IMR-90 (cell line): ENCODE measurements at regions not wholly inside any gene's neighbourhood (a gene's known extent, or its start where the extent isn't known, plus 50 kb on each side); places are given as distances from the start of the nearest gene placed in this dataset.

Experiments used
- ATAC-seq: fragments of 200-7000 bp; cut with Tn5 transposase; 2 replicates; pipeline ENCODE4 v1.9.1; 2020; ENCODE audit warnings: low read depth, mild to moderate bottlenecking, moderate library complexity
- BruUV-seq: library from RNA; stranded (reverse); fragments of 400-500 nt; replicated peaks from 2 replicates; lab custom pipeline; 2021; lab: Mats Ljungman, UMichigan
- CTCF ChIA-PET: fragments of 300-600 bp; formaldehyde crosslinking; extraction: SDS; loops from one replicate; lab custom pipeline; 2021; ENCODE audit warnings: antibody characterized with exemption; lab: Yijun Ruan, JAX
- POLR2A ChIA-PET: fragments of 300-600 bp; sonication (Branson Sonifier 250); formaldehyde crosslinking; loops from one replicate; lab custom pipeline; 2022; ENCODE audit warnings: antibody characterized with exemption; ENCODE audit not compliant: unreplicated experiment; lab: Charles Lee
- DNase-seq: peaks from one replicate; pipeline ENCODE4 v3.0.0; 2013
- H2AFZ ChIP-seq: replicated peaks from 2 replicates; pipeline ENCODE3; 2013; ENCODE audit warnings: low read length, mild to moderate bottlenecking; ENCODE audit not compliant: poor library complexity
- H2AK5ac ChIP-seq: 2 replicates; pipeline ENCODE4 v1.6.1; 2013; ENCODE audit warnings: low read depth, low read length, inconsistent platforms
- H2AK9ac ChIP-seq: replicated peaks from 2 replicates; pipeline ENCODE3; 2013; ENCODE audit warnings: mild to moderate bottlenecking, low read depth, low read length, moderate library complexity; ENCODE audit not compliant: poor library complexity
- H2BK120ac ChIP-seq: 2 replicates; pipeline ENCODE4 v1.6.1; 2013; ENCODE audit warnings: low read depth, low read length, inconsistent platforms
- H2BK15ac ChIP-seq: 3 replicates; pipeline ENCODE4 v1.6.1; 2013; ENCODE audit warnings: low read depth, low read length, inconsistent platforms
- H2BK20ac ChIP-seq: 2 replicates; pipeline ENCODE4 v1.6.1; 2013; ENCODE audit warnings: low read depth, mild to moderate bottlenecking, inconsistent platforms, low read length, moderate library complexity
- H2BK5ac ChIP-seq: 2 replicates; pipeline ENCODE4 v1.6.1; 2013; ENCODE audit warnings: mild to moderate bottlenecking, low read depth, low read length, inconsistent platforms; ENCODE audit not compliant: poor library complexity, severe bottlenecking
- H3K14ac ChIP-seq: replicated peaks from 2 replicates; pipeline ENCODE4 v1.6.1; 2013; ENCODE audit warnings: low read depth, low read length, inconsistent platforms
- H3K18ac ChIP-seq: 2 replicates; pipeline ENCODE4 v1.6.1; 2013; ENCODE audit warnings: low read depth, low read length, control low read depth
- H3K23ac ChIP-seq: 2 replicates; pipeline ENCODE4 v1.6.1; 2013; ENCODE audit warnings: low read depth, low read length, inconsistent platforms
- H3K27ac ChIP-seq: 2 replicates; pipeline ENCODE4 v1.5.1; 2013; ENCODE audit warnings: mild to moderate bottlenecking, control low read depth, low read length; ENCODE audit not compliant: insufficient read depth
- H3K27me3 ChIP-seq: 2 replicates; pipeline ENCODE4 v1.6.1; 2013; ENCODE audit warnings: low read length; ENCODE audit not compliant: control insufficient read depth, insufficient read depth
- H3K36me3 ChIP-seq: 2 replicates; pipeline ENCODE4 v1.6.1; 2013; ENCODE audit warnings: low read length, mixed read lengths; ENCODE audit not compliant: control insufficient read depth, insufficient read depth
- H3K4ac ChIP-seq: 2 replicates; pipeline ENCODE4 v1.6.1; 2013; ENCODE audit warnings: low read depth, low read length, inconsistent platforms
- H3K4me1 ChIP-seq: 2 replicates; pipeline ENCODE4 v1.6.1; 2013; ENCODE audit warnings: low read length, mixed read lengths; ENCODE audit not compliant: control insufficient read depth, insufficient read depth
- H3K4me2 ChIP-seq: 2 replicates; pipeline ENCODE4 v1.6.1; 2013; ENCODE audit warnings: low read depth, mild to moderate bottlenecking, control low read depth, low read length, moderate library complexity
- H3K4me3 ChIP-seq: 2 replicates; pipeline ENCODE4 v1.5.1; 2013; ENCODE audit warnings: low read depth, mild to moderate bottlenecking, control low read depth, low read length, moderate library complexity; ENCODE audit not compliant: insufficient read depth
- H3K56ac ChIP-seq: 2 replicates; pipeline ENCODE4 v1.6.1; 2013; ENCODE audit warnings: low read length, inconsistent platforms; ENCODE audit not compliant: insufficient read depth; ENCODE audit errors: extremely low read depth
- H3K79me1 ChIP-seq, 2 experiments: 2 replicates each; pipeline ENCODE4 v1.6.1; 2013; ENCODE audit warnings: low read length in 2 of 2, inconsistent platforms in 1 of 2, low read depth in 1 of 2
- H3K9ac ChIP-seq: 2 replicates; pipeline ENCODE4 v1.6.1; 2013; ENCODE audit warnings: low read depth, low read length, control low read depth
- H3K9me1 ChIP-seq: 2 replicates; pipeline ENCODE4 v1.6.1; 2013; ENCODE audit warnings: low read length, inconsistent platforms; ENCODE audit not compliant: insufficient read depth
- H3K9me3 ChIP-seq: 2 replicates; pipeline ENCODE4 v1.6.1; 2013; ENCODE audit warnings: low read length; ENCODE audit not compliant: control insufficient read depth, insufficient read depth
- H4K20me1 ChIP-seq: 2 replicates; pipeline ENCODE4 v1.6.1; 2013; ENCODE audit warnings: low read length, inconsistent platforms; ENCODE audit not compliant: insufficient read depth
- H4K5ac ChIP-seq: 2 replicates; pipeline ENCODE4 v1.6.1; 2013; ENCODE audit warnings: mild to moderate bottlenecking, low read depth, low read length, control low read depth
- H4K8ac ChIP-seq, 2 experiments: 2 replicates each; pipeline ENCODE4 v1.6.1; 2013; ENCODE audit warnings: low read depth in 2 of 2, low read length in 2 of 2, control low read depth in 1 of 2, inconsistent platforms in 1 of 2
- H4K91ac ChIP-seq: 2 replicates; pipeline ENCODE4 v1.6.1; 2013; ENCODE audit warnings: low read depth, low read length, inconsistent platforms; ENCODE audit not compliant: insufficient read depth
- CEBPB ChIP-seq: IDR thresholded peaks from 2 replicates; pipeline ENCODE4 v1.6.1; 2012; ENCODE audit warnings: low read depth, low read length, improper control_type of control experiment
- CHD1 ChIP-seq: IDR thresholded peaks from 2 replicates; pipeline ENCODE4 v1.6.1; 2012; ENCODE audit warnings: low read depth, low read length, improper control_type of control experiment
- CTCF ChIP-seq: conservative IDR thresholded peaks from 2 replicates; pipeline ENCODE4 v1.5.1; 2012; ENCODE audit warnings: mild to moderate bottlenecking, low read depth, low read length, improper control_type of control experiment
- ELK1 ChIP-seq: fragments of 150-350 bp; IDR thresholded peaks from 2 replicates; pipeline ENCODE4 v1.6.1; 2016; ENCODE audit warnings: low read depth, mild to moderate bottlenecking, low read length, moderate library complexity, borderline replicate concordance
- FOS ChIP-seq: fragments of 150-350 bp; IDR thresholded peaks from 2 replicates; pipeline ENCODE4 v1.6.1; 2016; ENCODE audit warnings: low read depth, low read length
- MAFK ChIP-seq: IDR thresholded peaks from 2 replicates; pipeline ENCODE4 v1.6.1; 2012; ENCODE audit warnings: low read depth, low read length, improper control_type of control experiment
- MXI1 ChIP-seq: IDR thresholded peaks from 2 replicates; pipeline ENCODE4 v1.6.1; 2012; ENCODE audit warnings: low read depth, mild to moderate bottlenecking, low read length, moderate library complexity, borderline replicate concordance
- NFE2L2 ChIP-seq: fragments of 150-350 bp; IDR thresholded peaks from 2 replicates; pipeline ENCODE4 v1.6.1; 2016; ENCODE audit warnings: low read depth, mild to moderate bottlenecking, low read length
- RAD21 ChIP-seq: IDR thresholded peaks from 2 replicates; pipeline ENCODE4 v1.6.1; 2012; ENCODE audit warnings: low read length, improper control_type of control experiment
- RFX5 ChIP-seq: IDR thresholded peaks from 2 replicates; pipeline ENCODE4 v1.8.0; 2012; ENCODE audit warnings: low read depth, mild to moderate bottlenecking, low read length, moderate library complexity
- USF2 ChIP-seq: fragments of 150-350 bp; IDR thresholded peaks from 2 replicates; pipeline ENCODE4 v1.6.1; 2017; ENCODE audit warnings: mild to moderate bottlenecking, antibody characterized with exemption, low read length, low read depth
- WGBS, 2 experiments: methylation state at CpG; one replicate each; pipeline versions ENCODE4 v1.1.5 to v1.1.7; 2013; ENCODE audit warnings: missing lambda C conversion rate in 2 of 2; ENCODE audit not compliant: insufficient read length in 1 of 2; ENCODE audit errors: extremely low coverage in 2 of 2; 5-methylcytosine and 5-hydroxymethylcytosine counted together
- dilution Hi-C: fragments of 300-500 bp; cut with HindIII; formaldehyde crosslinking; loops from one replicate; pipeline ENCODE4 v1.14.3; 2018; ENCODE audit warnings: low sequenced_read_pairs; ENCODE audit not compliant: unreplicated experiment
- in situ Hi-C: fragments of 300-500 bp; cut with MboI; formaldehyde crosslinking; loops from 3 replicates; pipeline ENCODE4 v1.14.3; 2019; ENCODE audit warnings: low sequenced_read_pairs, inconsistent platforms, mixed read lengths
- intact Hi-C: fragments of 100-400 bp; cut with micrococcal nuclease; formaldehyde crosslinking; loops from 2 replicates; pipeline ENCODE4 v1.10.0; 2022

GRCh38 chr2:70362661-70363060 is 60.8 kb upstream of the FAM136A start:
- Histone ChIP-seq H2AFZ (no peak overlapping the region), H4K91ac (no peak overlapping the region), H4K5ac (no peak overlapping the region), H3K9ac (no peak overlapping the region), H4K8ac (no peak overlapping the region), H3K23ac (no peak overlapping the region), H3K9me1 (no peaks in the 10 kb centered on the region), H3K4me3 (no peak overlapping the region), H2BK120ac (no peak overlapping the region), H3K27me3 (no peaks in the 10 kb centered on the region; the same call in 1 of the 2 replicates), H3K36me3 (no peaks in the 10 kb centered on the region), H4K20me1 (no peaks in the 10 kb centered on the region), H2BK20ac (no peak overlapping the region), H3K56ac (no peak overlapping the region), H2AK5ac (no peak overlapping the region), H3K27ac (no peak overlapping the region), H2BK15ac (no peak overlapping the region), H3K9me3 (no peaks in the 10 kb centered on the region), H3K4ac (no peak overlapping the region), H3K18ac (no peak overlapping the region), H3K14ac (no peak overlapping the region), H2BK5ac (no peak overlapping the region), H3K79me1 (no peaks in the 10 kb centered on the region), H3K4me2 (no peak overlapping the region), H2AK9ac (no peak overlapping the region), H3K4me1 (peaks cover 2% of the 10 kb centered on the region; the same call in 1 of the 2 replicates)
- no peak for DNase-seq
- no TSS peak for BruUV-seq
- TF ChIP-seq CEBPB, result no peak
- no peak for TF ChIP-seq RAD21
- no peak for TF ChIP-seq MAFK
- TF ChIP-seq CHD1, result no peak
- TF ChIP-seq NFE2L2, result no peak
- TF ChIP-seq RFX5, result no peak
- TF ChIP-seq USF2, result no peak
- no peak for TF ChIP-seq FOS
- TF ChIP-seq CTCF, result no peak
- no peak for TF ChIP-seq MXI1
- TF ChIP-seq ELK1, result no peak
- WGBS, 2 experiments, result no CpG with 5 or more reads among the region's 6 CpGs
- no peak for ATAC-seq
- ChIA-PET POLR2A (no interaction called here), CTCF (no interaction called here)
- intact Hi-C loops, result no loop called here
- in situ Hi-C loops, result no loop called here
- dilution Hi-C loops, result no loop called here
